ENCODE measurements at regions not wholly inside any gene's neighbourhood (a gene's known extent, or its start where the extent isn't known, plus 50 kb on each side); places are given as distances from the start of the nearest gene placed in this dataset.
A peak's percentile ranks its signal among the peaks of the same experiment; 100 is the strongest.

DNA sequence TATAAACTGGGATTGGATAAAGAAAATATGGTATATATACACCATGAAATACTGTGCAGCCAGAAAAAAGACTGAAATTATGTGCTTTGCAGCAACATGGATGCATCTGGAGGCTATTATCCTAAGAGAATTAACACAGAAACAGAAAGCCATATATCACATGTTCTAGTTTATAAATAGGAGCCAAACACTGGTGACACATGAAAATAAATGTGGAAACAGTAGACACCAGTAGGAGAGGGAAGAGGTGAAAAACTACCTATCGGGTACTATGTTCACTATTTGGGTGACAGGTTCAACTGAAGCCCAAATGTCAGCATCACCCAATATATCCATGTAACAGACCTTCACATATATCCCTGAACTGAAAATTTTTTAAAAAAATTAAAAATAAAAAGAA is 725.1 kb downstream of the C4orf33 start:
- Histone ChIP-seq H3K27me3 (ENCODE audit: control insufficient read depth in 3 of 3, insufficient read depth in 3 of 3, low read depth in 1 of 3, low read length in 3 of 3) (no peaks in the 10 kb centered on the region), H3K23ac (ENCODE audit: low read depth, low read length, poor library complexity) (no peak overlapping the region), H3K9me3 (replicated peaks in 1 of 2; ENCODE audit: control insufficient read depth in 2 of 2, insufficient read depth in 1 of 2, low read depth in 1 of 2, low read length in 2 of 2) (no peaks in the 10 kb centered on the region), H3K79me1 (ENCODE audit: low read depth, low read length) (no peaks in the 10 kb centered on the region), H4K91ac (ENCODE audit: low read depth, low read length, poor library complexity) (no peak overlapping the region), H3K14ac (ENCODE audit: low read length) (no peak overlapping the region), H2AK5ac (ENCODE audit: low read depth, low read length) (no peak overlapping the region), H3K4ac (ENCODE audit: low read length) (no peak overlapping the region), H3K27ac (replicated peaks; ENCODE audit: low read length) (no peak overlapping the region), H3K18ac (ENCODE audit: low read length) (no peak overlapping the region), H2BK15ac (ENCODE audit: low read length) (no peak overlapping the region), H3K4me1 (ENCODE audit: control insufficient read depth in 2 of 2, insufficient read depth in 1 of 2, low read depth in 1 of 2, low read length in 2 of 2) (no peaks in the 10 kb centered on the region), H3K36me3 (replicated peaks in 1 of 2; ENCODE audit: control insufficient read depth in 2 of 2, insufficient read depth in 2 of 2, low read length in 2 of 2) (no peaks in the 10 kb centered on the region), H2BK120ac (ENCODE audit: low read depth, low read length) (no peak overlapping the region), H3K9ac (ENCODE audit: low read depth, low read length, poor library complexity) (no peak overlapping the region), H2BK5ac (ENCODE audit: low read length) (no peak overlapping the region), H2AFZ (ENCODE audit: low read length) (no peak overlapping the region), H3K4me2 (ENCODE audit: insufficient read depth, low read length, poor library complexity, severe bottlenecking) (no peak overlapping the region), H3K4me3 (ENCODE audit: low read length in 2 of 2) (no peak overlapping the region), H2BK12ac (ENCODE audit: low read length) (no peak overlapping the region), H4K8ac (ENCODE audit: low read depth, low read length) (no peak overlapping the region)
- no CpG with 5 or more reads among the region's 1 CpG for WGBS, 2 donors (ENCODE audit: extremely low coverage in 2 of 2, insufficient read length in 2 of 2, insufficient replicate concordance in 1 of 2)
- DNase-seq (ENCODE audit: low spot score) = no peak

GRCh38 chr4:129821963-129822362 is 726.0 kb downstream of the C4orf33 start:
- Histone ChIP-seq H2AK5ac (ENCODE audit: low read depth, low read length) (no peak overlapping the region), H3K27ac (replicated peaks; ENCODE audit: low read length) (no peak overlapping the region), H3K9me3 (replicated peaks in 1 of 2; ENCODE audit: control insufficient read depth in 2 of 2, insufficient read depth in 1 of 2, low read depth in 1 of 2, low read length in 2 of 2) (no peaks in the 10 kb centered on the region), H3K36me3 (replicated peaks in 1 of 2; ENCODE audit: control insufficient read depth in 2 of 2, insufficient read depth in 2 of 2, low read length in 2 of 2) (no peaks in the 10 kb centered on the region), H2BK120ac (ENCODE audit: low read depth, low read length) (no peak overlapping the region), H3K9ac (ENCODE audit: low read depth, low read length, poor library complexity) (no peak overlapping the region), H3K14ac (ENCODE audit: low read length) (no peak overlapping the region), H2BK15ac (ENCODE audit: low read length) (no peak overlapping the region), H3K79me1 (ENCODE audit: low read depth, low read length) (no peaks in the 10 kb centered on the region), H3K18ac (ENCODE audit: low read length) (no peak overlapping the region), H3K4me1 (ENCODE audit: control insufficient read depth in 2 of 2, insufficient read depth in 1 of 2, low read depth in 1 of 2, low read length in 2 of 2) (no peaks in the 10 kb centered on the region), H3K4ac (ENCODE audit: low read length) (no peak overlapping the region), H4K8ac (ENCODE audit: low read depth, low read length) (no peak overlapping the region), H3K4me3 (ENCODE audit: low read length in 2 of 2) (no peak overlapping the region), H3K4me2 (ENCODE audit: insufficient read depth, low read length, poor library complexity, severe bottlenecking) (no peak overlapping the region), H4K91ac (ENCODE audit: low read depth, low read length, poor library complexity) (no peak overlapping the region), H3K23ac (ENCODE audit: low read depth, low read length, poor library complexity) (no peak overlapping the region), H2AFZ (ENCODE audit: low read length) (no peak overlapping the region), H2BK5ac (ENCODE audit: low read length) (no peak overlapping the region), H3K27me3 (ENCODE audit: control insufficient read depth in 3 of 3, insufficient read depth in 3 of 3, low read depth in 1 of 3, low read length in 3 of 3) (no peaks in the 10 kb centered on the region), H2BK12ac (ENCODE audit: low read length) (no peak overlapping the region)
- DNase-seq (ENCODE audit: low spot score) = no peak

GRCh38 chr4:129822701-129823100 is 726.7 kb downstream of the C4orf33 start:
- no peak overlapping the region for H4K91ac ChIP-seq (ENCODE audit: low read depth, low read length, poor library complexity)
- H4K8ac ChIP-seq (ENCODE audit: low read depth, low read length) = no peak overlapping the region
- H3K79me1 ChIP-seq (ENCODE audit: low read depth, low read length) = no peaks in the 10 kb centered on the region

DNA sequence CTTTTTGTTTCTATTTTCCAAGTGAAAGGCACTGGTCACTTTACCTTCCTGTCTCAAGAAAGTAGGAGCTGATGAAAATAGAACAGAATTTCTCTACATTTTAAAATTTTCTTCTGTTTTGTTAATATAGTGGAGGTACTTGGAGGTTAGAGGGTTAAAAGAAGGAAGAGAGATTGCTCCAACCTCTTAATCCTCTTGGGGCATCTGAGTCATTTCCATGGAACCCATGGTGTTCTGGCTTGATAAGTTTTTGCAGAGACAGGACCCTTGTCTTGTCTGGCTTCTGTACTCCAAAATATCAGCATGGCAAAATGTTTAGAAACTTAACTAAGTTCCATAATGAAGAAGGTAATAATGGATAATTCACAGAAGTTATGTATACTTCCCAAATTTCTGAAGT is 727.2 kb downstream of the C4orf33 start:
- H3K4me3 ChIP-seq (ENCODE audit: low read length in 2 of 2) = no peak overlapping the region

More at GRCh38 chr4:129822701-129823100, 726.7 kb downstream of the C4orf33 start:
- H3K18ac ChIP-seq (ENCODE audit: low read length) = no peak overlapping the region
- no peak overlapping the region for H2BK120ac ChIP-seq (ENCODE audit: low read depth, low read length)
- peak overlapping the region; percentile 8 for H3K4ac ChIP-seq (ENCODE audit: low read length)
- H3K9ac ChIP-seq (ENCODE audit: low read depth, low read length, poor library complexity) = no peak overlapping the region
- H3K9me3 ChIP-seq (replicated peaks in 1 of 2; ENCODE audit: control insufficient read depth in 2 of 2, insufficient read depth in 1 of 2, low read depth in 1 of 2, low read length in 2 of 2) = no peaks in the 10 kb centered on the region
- no peak overlapping the region for H3K14ac ChIP-seq (ENCODE audit: low read length)
- WGBS, 2 donors (ENCODE audit: extremely low coverage in 2 of 2, insufficient read length in 2 of 2, insufficient replicate concordance in 1 of 2) = no CpG with 5 or more reads among the region's 2 CpGs
- no peak overlapping the region for H2BK5ac ChIP-seq (ENCODE audit: low read length)
- no peaks in the 10 kb centered on the region for H3K27me3 ChIP-seq (ENCODE audit: control insufficient read depth in 3 of 3, insufficient read depth in 3 of 3, low read depth in 1 of 3, low read length in 3 of 3)
- no peak overlapping the region for H3K4me3 ChIP-seq (ENCODE audit: low read length in 2 of 2)
- no peak overlapping the region for H3K27ac ChIP-seq (replicated peaks; ENCODE audit: low read length)
- H2AFZ ChIP-seq (ENCODE audit: low read length) = no peak overlapping the region
- H3K36me3 ChIP-seq (replicated peaks in 1 of 2; ENCODE audit: control insufficient read depth in 2 of 2, insufficient read depth in 2 of 2, low read length in 2 of 2) = no peaks in the 10 kb centered on the region
- H3K23ac ChIP-seq (ENCODE audit: low read depth, low read length, poor library complexity) = no peak overlapping the region
- H2AK5ac ChIP-seq (ENCODE audit: low read depth, low read length) = no peak overlapping the region
- H3K4me2 ChIP-seq (ENCODE audit: insufficient read depth, low read length, poor library complexity, severe bottlenecking) = no peak overlapping the region
- H2BK15ac ChIP-seq (ENCODE audit: low read length) = no peak overlapping the region
- no peak for DNase-seq (ENCODE audit: low spot score)
- H2BK12ac ChIP-seq (ENCODE audit: low read length) = no peak overlapping the region
- no peaks in the 10 kb centered on the region for H3K4me1 ChIP-seq (ENCODE audit: control insufficient read depth in 2 of 2, insufficient read depth in 1 of 2, low read depth in 1 of 2, low read length in 2 of 2)

More for the DNA sequence above, 727.2 kb downstream of the C4orf33 start:
- no peaks in the 10 kb centered on the region for H3K9me3 ChIP-seq (replicated peaks in 1 of 2; ENCODE audit: control insufficient read depth in 2 of 2, insufficient read depth in 1 of 2, low read depth in 1 of 2, low read length in 2 of 2)
- no peak overlapping the region for H3K18ac ChIP-seq (ENCODE audit: low read length)
- H3K9ac ChIP-seq (ENCODE audit: low read depth, low read length, poor library complexity) = no peak overlapping the region
- H4K8ac ChIP-seq (ENCODE audit: low read depth, low read length) = no peak overlapping the region
- H3K4me1 ChIP-seq (ENCODE audit: control insufficient read depth in 2 of 2, insufficient read depth in 1 of 2, low read depth in 1 of 2, low read length in 2 of 2) = no peaks in the 10 kb centered on the region
- no peak overlapping the region for H3K4me2 ChIP-seq (ENCODE audit: insufficient read depth, low read length, poor library complexity, severe bottlenecking)
- no peak overlapping the region for H2AK5ac ChIP-seq (ENCODE audit: low read depth, low read length)
- no peak overlapping the region for H3K4ac ChIP-seq (ENCODE audit: low read length)
- no peaks in the 10 kb centered on the region for H3K36me3 ChIP-seq (replicated peaks in 1 of 2; ENCODE audit: control insufficient read depth in 2 of 2, insufficient read depth in 2 of 2, low read length in 2 of 2)
- H2BK120ac ChIP-seq (ENCODE audit: low read depth, low read length) = no peak overlapping the region
- H2BK15ac ChIP-seq (ENCODE audit: low read length) = no peak overlapping the region
- DNase-seq (ENCODE audit: low spot score) = no peak
- H3K23ac ChIP-seq (ENCODE audit: low read depth, low read length, poor library complexity) = no peak overlapping the region
- no peaks in the 10 kb centered on the region for H3K79me1 ChIP-seq (ENCODE audit: low read depth, low read length)
- H2BK5ac ChIP-seq (ENCODE audit: low read length) = no peak overlapping the region
- no peak overlapping the region for H3K14ac ChIP-seq (ENCODE audit: low read length)
- no peaks in the 10 kb centered on the region for H3K27me3 ChIP-seq (ENCODE audit: control insufficient read depth in 3 of 3, insufficient read depth in 3 of 3, low read depth in 1 of 3, low read length in 3 of 3)
- no peak overlapping the region for H4K91ac ChIP-seq (ENCODE audit: low read depth, low read length, poor library complexity)
- H2AFZ ChIP-seq (ENCODE audit: low read length) = no peak overlapping the region
- no peak overlapping the region for H3K27ac ChIP-seq (replicated peaks; ENCODE audit: low read length)
- H2BK12ac ChIP-seq (ENCODE audit: low read length) = no peak overlapping the region

Measured in neuronal stem cell (in vitro differentiated cells).